Thoracic aorta (tissue), 2 donors: ENCODE measurements at regions not wholly inside any gene's neighbourhood (a gene's known extent, or its start where the extent isn't known, plus 50 kb on each side); places are given as distances from the start of the nearest gene placed in this dataset.
"Not testable (repeated sequence)": the region's sequence is repeated elsewhere in the genome, so short reads cannot be mapped to it uniquely, and the experiment has no call there.

Experiments
- ATAC-seq: fragments of 150-250 bp; one replicate; pipeline ENCODE4 v1.8.0; 2017; ENCODE audit warnings: low read depth; ENCODE audit not compliant: insufficient number of reproducible peaks, low FRiP score
- DNase-seq: peaks from one replicate; pipeline ENCODE4 v3.0.0-alpha.2; 2020; ENCODE audit warnings: low spot score
- H3K27ac ChIP-seq, 2 donors: fragments of 200-600 bp; sonication (generic); 1 replicate in 1 of 2; 2 replicates in 1 of 2; pipeline ENCODE4 v1.5.1; 2016; ENCODE audit warnings: mild to moderate bottlenecking in 2 of 2, moderate library complexity in 2 of 2
- H3K27me3 ChIP-seq: fragments of 200-600 bp; sonication (generic); replicated peaks from 2 replicates; pipeline ENCODE4 v1.6.0; 2016; ENCODE audit warnings: mild to moderate bottlenecking; ENCODE audit not compliant: insufficient read depth
- H3K36me3 ChIP-seq: fragments of 200-600 bp; sonication (generic); one replicate; pipeline ENCODE4 v1.5.1; 2016
- H3K4me1 ChIP-seq, 2 donors: fragments of 200-600 bp; sonication (generic); 1 replicate in 1 of 2; 2 replicates in 1 of 2; pipeline versions ENCODE4 v1.5.1 to v1.6.0; 2016; ENCODE audit warnings: low read depth in 2 of 2, mild to moderate bottlenecking in 1 of 2; ENCODE audit not compliant: control insufficient read depth in 1 of 2
- H3K4me3 ChIP-seq: fragments of 200-600 bp; sonication (generic); 2 replicates; pipeline ENCODE4 v1.5.1; 2016; ENCODE audit warnings: mild to moderate bottlenecking
- H3K9me3 ChIP-seq: fragments of 200-600 bp; sonication (generic); 2 replicates; pipeline ENCODE4 v1.5.1; 2016
- CTCF ChIP-seq: fragments of 200-600 bp; sonication (generic); IDR thresholded peaks from one replicate; pipeline ENCODE4 v1.5.1; 2019; ENCODE audit warnings: antibody characterized with exemption

GRCh38 chr17:65311261-65311660, 174.1 kb downstream of the RGS9 start:
- no peak for TF ChIP-seq CTCF
- H3K27me3 ChIP-seq, result no peaks in the 10 kb centered on the region
- no peaks in the 10 kb centered on the region for H3K36me3 ChIP-seq
- DNase-seq, result no peak
- H3K4me3 ChIP-seq, result no peak overlapping the region
- no peak for ATAC-seq
- no peaks in the 10 kb centered on the region for H3K9me3 ChIP-seq
- no peak overlapping the region for H3K27ac ChIP-seq
- H3K4me1 ChIP-seq, result no peaks in the 10 kb centered on the region

- DNase-seq, result no peak
- no peak overlapping the region for H3K27ac ChIP-seq
- no peaks in the 10 kb centered on the region for H3K36me3 ChIP-seq
- no peaks in the 10 kb centered on the region for H3K4me1 ChIP-seq
- H3K9me3 ChIP-seq, result no peaks in the 10 kb centered on the region
- TF ChIP-seq CTCF, result no peak
- no peak overlapping the region for H3K4me3 ChIP-seq
- H3K27me3 ChIP-seq, result no peaks in the 10 kb centered on the region
- ATAC-seq, result no peak
Observed at GRCh38 chr17:65307961-65308316, 170.8 kb downstream of the RGS9 start.

- Histone ChIP-seq H3K4me1 (no peaks in the 10 kb centered on the region), H3K9me3 (no peaks in the 10 kb centered on the region), H3K27ac (no peak overlapping the region), H3K36me3 (no peaks in the 10 kb centered on the region), H3K4me3 (no peak overlapping the region), H3K27me3 (no peaks in the 10 kb centered on the region)
- no peak for TF ChIP-seq CTCF
- DNase-seq (no peak), ATAC-seq (no peak)
Observed at GRCh38 chr17:65307081-65307960, 170.2 kb downstream of the RGS9 start.

- H3K9me3 ChIP-seq, result no peaks in the 10 kb centered on the region
- no peak overlapping the region for H3K27ac ChIP-seq
- no peaks in the 10 kb centered on the region for H3K36me3 ChIP-seq
- no peaks in the 10 kb centered on the region for H3K27me3 ChIP-seq
- H3K4me1 ChIP-seq, result no peaks in the 10 kb centered on the region
- no peak overlapping the region for H3K4me3 ChIP-seq
- no peak for DNase-seq
- no peak for ATAC-seq
- no peak for TF ChIP-seq CTCF
Observed at GRCh38 chr17:65305778-65306177, 168.6 kb downstream of the RGS9 start.

GRCh38 chr17:65305116-65305515, 167.9 kb downstream of the RGS9 start:
- Histone ChIP-seq H3K27me3 (no peaks in the 10 kb centered on the region), H3K4me1 (no peaks in the 10 kb centered on the region), H3K4me3 (no peak overlapping the region), H3K36me3 (no peaks in the 10 kb centered on the region), H3K27ac (no peak overlapping the region), H3K9me3 (no peaks in the 10 kb centered on the region)
- no peak for DNase-seq
- TF ChIP-seq CTCF, result no peak
- ATAC-seq, result no peak

GRCh38 chr17:65301882-65302281, 164.7 kb downstream of the RGS9 start:
- not testable (repeated sequence) for H3K4me1 ChIP-seq, ATAC-seq, H3K27me3 ChIP-seq, H3K36me3 ChIP-seq, DNase-seq, H3K9me3 ChIP-seq, H3K4me3 ChIP-seq, H3K27ac ChIP-seq
